ENCODE measurements at regions not wholly inside any gene's neighbourhood (a gene's known extent, or its start where the extent isn't known, plus 50 kb on each side); places are given as distances from the start of the nearest gene placed in this dataset.

- TF ChIP-seq POLR2A (IDR thresholded peaks at IDR 0.05; ENCODE audit: low read depth) (no peak), CTCF (IDR thresholded peaks at IDR 0.05) (no peak)
Observed at GRCh38 chr3:103006526-103007183, 571.8 kb downstream of the ZPLD1 start.
